Spleen (tissue), 7 donors: ENCODE measurements at regions not wholly inside any gene's neighbourhood (a gene's known extent, or its start where the extent isn't known, plus 50 kb on each side); places are given as distances from the start of the nearest gene placed in this dataset.

Source experiments
- POLR2AphosphoS5 ChIP-seq, 3 donors: sonication (generic); formaldehyde crosslinking; IDR thresholded peaks; one replicate each; pipeline ENCODE4 v1.5.1; 2017; ENCODE audit warnings: antibody characterized with exemption in 3 of 3
- TF ChIP-seq, protein P1 (sequence below), 11 experiments: fragments of 200-600 bp in 7 of 11; fragments of 450-650 bp in 4 of 11; sonication (generic) in 4 of 11; IDR thresholded peaks in 8 of 11; conservative IDR thresholded peaks in 3 of 11; 1 replicate in 7 of 11; 2 replicates in 4 of 11; pipeline versions ENCODE4 v1.4.0 to v1.8.0; 2016 to 2021; ENCODE audit warnings: antibody characterized with exemption in 11 of 11, inconsistent platforms in 4 of 11, mild to moderate bottlenecking in 1 of 11
- donor health status: DM: no; HTN: no; CAD: no; lungs with moderate emphysema.
- donor health status: DM: no; HTN: no; CAD: no.
- donor health status: DM: no; HTN: no; CAD: no.

- TF ChIP-seq, protein P1, sequence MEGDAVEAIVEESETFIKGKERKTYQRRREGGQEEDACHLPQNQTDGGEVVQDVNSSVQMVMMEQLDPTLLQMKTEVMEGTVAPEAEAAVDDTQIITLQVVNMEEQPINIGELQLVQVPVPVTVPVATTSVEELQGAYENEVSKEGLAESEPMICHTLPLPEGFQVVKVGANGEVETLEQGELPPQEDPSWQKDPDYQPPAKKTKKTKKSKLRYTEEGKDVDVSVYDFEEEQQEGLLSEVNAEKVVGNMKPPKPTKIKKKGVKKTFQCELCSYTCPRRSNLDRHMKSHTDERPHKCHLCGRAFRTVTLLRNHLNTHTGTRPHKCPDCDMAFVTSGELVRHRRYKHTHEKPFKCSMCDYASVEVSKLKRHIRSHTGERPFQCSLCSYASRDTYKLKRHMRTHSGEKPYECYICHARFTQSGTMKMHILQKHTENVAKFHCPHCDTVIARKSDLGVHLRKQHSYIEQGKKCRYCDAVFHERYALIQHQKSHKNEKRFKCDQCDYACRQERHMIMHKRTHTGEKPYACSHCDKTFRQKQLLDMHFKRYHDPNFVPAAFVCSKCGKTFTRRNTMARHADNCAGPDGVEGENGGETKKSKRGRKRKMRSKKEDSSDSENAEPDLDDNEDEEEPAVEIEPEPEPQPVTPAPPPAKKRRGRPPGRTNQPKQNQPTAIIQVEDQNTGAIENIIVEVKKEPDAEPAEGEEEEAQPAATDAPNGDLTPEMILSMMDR (IDR thresholded peaks at IDR 0.05 in 8 of 11, conservative IDR thresholded peaks at IDR 0.05 in 3 of 11): no peak
- no peak for TF ChIP-seq POLR2AphosphoS5 (IDR thresholded peaks at IDR 0.05)
These were observed 543.2 kb upstream of the CCDC179 start for GRCh38 chr11:23403210-23404185.
